ENCODE measurements at regions not wholly inside any gene's neighbourhood (a gene's known extent, or its start where the extent isn't known, plus 50 kb on each side); places are given as distances from the start of the nearest gene placed in this dataset.

GRCh38 chr20:23223908-23224580, 126.5 kb upstream of the NXT1 start:
- intact Hi-C loops (cut with micrococcal nuclease), result no loop called here
- H3K9me3 Mint-ChIP-seq, result peaks cover 33% of the 10 kb centered on the region
- no peak overlapping the region for H3K4me3 Mint-ChIP-seq
- peaks cover 4% of the 10 kb centered on the region for H3K27me3 Mint-ChIP-seq
- ChIA-PET CTCF (no interaction called here), POLR2A (no interaction called here)
- no peaks in the 10 kb centered on the region for H3K4me1 Mint-ChIP-seq
- H3K36me3 Mint-ChIP-seq (ENCODE audit: low read depth), result no peaks in the 10 kb centered on the region
- no peak for DNase-seq
- no peak overlapping the region for H3K27ac Mint-ChIP-seq
- TF ChIP-seq CTCF (IDR thresholded peaks at IDR 0.05), result no peak
- ATAC-seq (ENCODE audit: low read depth), result no peak

GRCh38 chr20:23222531-23223200, 127.9 kb upstream of the NXT1 start:
- ATAC-seq (ENCODE audit: low read depth) (no peak), DNase-seq (no peak)
- intact Hi-C loops (cut with micrococcal nuclease), result no loop called here
- no peak overlapping the region for H3K27ac Mint-ChIP-seq
- no peaks in the 10 kb centered on the region for H3K4me1 Mint-ChIP-seq
- H3K4me3 Mint-ChIP-seq, result no peak overlapping the region
- peaks cover 4% of the 10 kb centered on the region for H3K27me3 Mint-ChIP-seq
- POLR2A ChIA-PET, result no interaction called here
- no peaks in the 10 kb centered on the region for H3K36me3 Mint-ChIP-seq (ENCODE audit: low read depth)
- TF ChIP-seq CTCF (IDR thresholded peaks at IDR 0.05), result no peak
- CTCF ChIA-PET, result no interaction called here
- peaks cover 45% of the 10 kb centered on the region for H3K9me3 Mint-ChIP-seq

- CTCF ChIA-PET, result no interaction called here
- Mint-ChIP-seq H3K27ac (no peak overlapping the region), H3K4me1 (no peaks in the 10 kb centered on the region), H3K36me3 (ENCODE audit: low read depth) (no peaks in the 10 kb centered on the region), H3K27me3 (peaks cover 2% of the 10 kb centered on the region), H3K4me3 (no peak overlapping the region), H3K9me3 (peaks cover 36% of the 10 kb centered on the region)
- DNase-seq, result no peak
- intact Hi-C loops (cut with micrococcal nuclease), result no loop called here
- no peak for ATAC-seq (ENCODE audit: low read depth)
- no peak for TF ChIP-seq CTCF (IDR thresholded peaks at IDR 0.05)
- POLR2A ChIA-PET, result no interaction called here
These were observed 130.9 kb upstream of the CD93 start for GRCh38 chr20:23217023-23217422.

GRCh38 chr20:23215344-23215995, 129.3 kb upstream of the CD93 start:
- CTCF ChIA-PET, result interaction anchor here (0.7 kb wide), 1 partner anchor 10 kb away, joined by 3 read pairs; no protein-coding TSS in a partner anchor
- Mint-ChIP-seq H3K9me3 (peaks cover 22% of the 10 kb centered on the region), H3K27ac (no peak overlapping the region), H3K36me3 (ENCODE audit: low read depth) (no peaks in the 10 kb centered on the region), H3K4me3 (no peak overlapping the region), H3K27me3 (peaks cover 2% of the 10 kb centered on the region), H3K4me1 (no peaks in the 10 kb centered on the region)
- no peak for TF ChIP-seq CTCF (IDR thresholded peaks at IDR 0.05)
- POLR2A ChIA-PET, result no interaction called here
- intact Hi-C loops (cut with micrococcal nuclease), result no loop called here
- ATAC-seq (ENCODE audit: low read depth), result no peak
- no peak for DNase-seq

- no peak overlapping the region for H3K27ac Mint-ChIP-seq
- ChIA-PET CTCF (interaction anchor here (0.7 kb wide), 1 partner anchor 11 kb away, joined by 3 read pairs; no protein-coding TSS in a partner anchor), POLR2A (no interaction called here)
- DNase-seq, result no peak
- no peak overlapping the region for H3K4me3 Mint-ChIP-seq
- H3K4me1 Mint-ChIP-seq, result no peaks in the 10 kb centered on the region
- no peaks in the 10 kb centered on the region for H3K36me3 Mint-ChIP-seq (ENCODE audit: low read depth)
- intact Hi-C loops (cut with micrococcal nuclease), result no loop called here
- peaks cover 18% of the 10 kb centered on the region for H3K9me3 Mint-ChIP-seq
- H3K27me3 Mint-ChIP-seq, result peaks cover 2% of the 10 kb centered on the region
- no peak for ATAC-seq (ENCODE audit: low read depth)
- no peak for TF ChIP-seq CTCF (IDR thresholded peaks at IDR 0.05)
These were observed 128.8 kb upstream of the CD93 start for GRCh38 chr20:23214903-23215302.
